ENCODE measurements at regions not wholly inside any gene's neighbourhood (a gene's known extent, or its start where the extent isn't known, plus 50 kb on each side); places are given as distances from the start of the nearest gene placed in this dataset.
"Not testable (repeated sequence)": the region's sequence is repeated elsewhere in the genome, so short reads cannot be mapped to it uniquely, and the experiment has no call there.

DNA sequence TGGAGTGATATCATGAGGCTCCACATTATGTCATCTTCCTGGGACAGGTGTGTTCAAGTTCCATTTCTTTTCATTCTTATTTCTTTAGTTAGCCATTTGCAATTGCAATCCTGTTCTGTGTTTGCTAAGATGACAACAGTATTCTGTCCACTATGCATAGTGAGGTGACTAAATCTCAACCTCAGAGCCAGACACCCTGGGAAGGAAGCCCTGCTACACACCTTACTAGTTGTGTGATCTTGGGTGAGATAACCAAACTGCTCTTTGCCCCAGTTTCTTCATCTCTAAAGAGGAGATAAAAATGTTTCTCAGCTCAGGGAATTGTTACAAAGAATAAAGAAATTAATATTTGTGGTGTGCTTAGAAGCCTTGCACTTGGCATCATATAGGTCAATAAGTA is 215.1 kb upstream of the RPS23 start:
- DNase-seq (ENCODE audit: low spot score), result no peak

DNA sequence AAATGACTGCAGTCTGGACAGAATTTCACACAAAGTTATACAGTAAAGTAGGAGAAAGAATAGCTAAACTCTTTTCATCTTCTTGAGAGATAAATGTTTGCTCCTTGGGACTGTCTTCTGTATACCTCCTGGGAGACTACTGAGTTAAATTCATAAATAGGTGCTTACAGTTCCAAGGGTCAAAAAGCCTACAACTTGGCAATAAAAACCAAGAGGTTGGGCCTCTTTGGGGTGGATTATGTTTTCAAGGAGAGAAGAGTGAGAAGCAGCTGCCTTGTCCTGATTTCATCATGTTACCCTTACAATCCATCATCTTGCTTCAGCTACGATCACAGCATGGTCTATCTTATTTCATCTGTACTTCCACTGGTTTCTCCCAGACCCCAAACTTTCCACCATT is 213.2 kb upstream of the RPS23 start:
- DNase-seq (ENCODE audit: low spot score), result no peak

DNA sequence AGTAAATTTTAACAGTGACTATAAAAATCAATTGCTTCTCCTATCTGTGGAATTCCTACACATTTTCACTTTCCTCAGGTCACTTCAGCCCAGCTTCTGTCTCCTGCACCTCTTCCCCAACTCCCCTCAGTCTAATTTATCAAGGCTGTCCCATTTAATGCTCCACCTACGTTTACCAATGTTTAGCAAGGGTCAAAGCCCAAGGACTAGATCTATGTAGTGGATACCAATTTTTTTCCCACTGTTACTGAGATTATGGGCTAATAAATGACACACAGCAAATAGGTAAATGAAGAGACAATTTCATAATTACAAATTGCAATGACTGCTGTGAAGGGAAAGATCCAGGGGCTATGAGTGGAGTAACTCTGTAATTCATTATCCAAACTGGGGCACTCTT is 211.5 kb upstream of the RPS23 start:
- no peak for DNase-seq (ENCODE audit: low spot score)

DNA sequence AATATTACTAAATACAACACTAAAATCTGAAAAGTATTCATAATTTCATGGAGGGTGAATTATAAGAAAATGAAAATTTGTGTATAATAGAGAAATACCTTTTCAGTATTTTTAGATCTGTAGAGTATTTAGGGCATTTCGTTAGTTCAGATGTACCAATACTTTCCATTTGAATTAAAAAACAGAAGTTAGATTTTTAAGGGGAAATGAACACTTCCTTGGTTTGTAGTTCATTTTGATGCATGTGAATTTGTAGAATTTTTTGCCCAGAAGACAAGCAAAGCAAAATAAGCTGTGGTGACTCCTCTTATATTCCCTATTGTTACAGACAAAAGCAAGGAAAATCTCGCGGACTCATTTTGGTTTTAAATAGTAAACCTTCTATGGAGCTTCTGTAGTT is 209.0 kb upstream of the RPS23 start:
- no peak for DNase-seq (ENCODE audit: low spot score)

DNA sequence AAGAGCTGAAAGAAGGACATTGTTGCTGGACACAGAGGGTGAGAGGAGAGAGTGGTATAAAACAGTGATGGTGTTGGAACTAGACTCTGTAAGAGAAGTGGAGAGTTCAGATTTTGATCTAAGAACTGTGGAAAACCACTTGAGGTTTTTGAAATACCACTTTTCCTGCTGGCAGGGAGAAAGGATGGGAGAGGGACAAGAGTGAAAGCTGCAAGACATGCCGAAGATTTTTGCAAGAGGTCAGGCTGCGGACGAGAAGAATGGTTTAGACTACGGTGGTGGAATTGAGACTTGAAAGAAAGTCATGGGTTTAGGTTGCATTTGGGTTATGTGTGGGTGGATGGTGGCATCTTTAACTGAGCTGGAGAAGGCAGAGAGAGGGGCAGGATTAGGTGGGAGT is 202.2 kb upstream of the RPS23 start:
- no peak for DNase-seq (ENCODE audit: low spot score)

DNA sequence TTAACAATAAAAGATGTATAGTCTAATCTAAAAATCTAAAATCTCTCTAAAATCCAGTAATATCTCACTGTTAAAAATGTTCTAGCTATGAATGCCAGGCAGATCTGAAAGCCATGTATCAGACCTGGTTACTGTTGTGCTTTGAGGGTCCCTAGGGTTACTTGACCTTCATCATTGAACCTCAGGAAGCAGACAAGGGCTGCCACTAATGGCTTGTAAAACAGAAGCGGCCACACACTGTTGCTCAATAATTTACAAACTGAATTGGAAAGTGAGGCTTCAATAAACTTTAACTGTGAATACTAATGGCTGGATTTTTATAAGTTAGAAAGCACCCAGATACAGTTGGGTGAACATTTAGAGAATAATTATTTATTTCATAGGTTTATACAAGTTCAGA is 198.0 kb upstream of the RPS23 start:
- DNase-seq (ENCODE audit: low spot score), result no peak

DNA sequence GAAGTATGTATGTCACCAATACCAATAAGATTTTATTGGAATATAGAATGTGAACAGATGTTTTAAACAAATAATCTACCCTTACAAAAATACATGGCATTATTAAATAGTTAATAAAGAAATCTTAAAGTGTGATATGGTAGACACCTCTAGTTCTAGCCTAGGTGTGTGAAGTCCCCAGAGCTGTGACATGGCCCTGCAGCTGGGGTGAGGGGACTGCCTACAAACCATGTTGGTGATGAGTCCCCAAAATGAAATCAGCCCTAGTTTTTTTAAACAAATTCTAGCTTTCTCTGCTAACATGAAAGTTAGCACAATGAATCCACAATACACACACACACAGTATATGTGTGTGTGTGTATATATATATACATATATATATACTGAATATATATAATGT is 195.1 kb upstream of the RPS23 start:
- DNase-seq (ENCODE audit: low spot score), result no peak

DNA sequence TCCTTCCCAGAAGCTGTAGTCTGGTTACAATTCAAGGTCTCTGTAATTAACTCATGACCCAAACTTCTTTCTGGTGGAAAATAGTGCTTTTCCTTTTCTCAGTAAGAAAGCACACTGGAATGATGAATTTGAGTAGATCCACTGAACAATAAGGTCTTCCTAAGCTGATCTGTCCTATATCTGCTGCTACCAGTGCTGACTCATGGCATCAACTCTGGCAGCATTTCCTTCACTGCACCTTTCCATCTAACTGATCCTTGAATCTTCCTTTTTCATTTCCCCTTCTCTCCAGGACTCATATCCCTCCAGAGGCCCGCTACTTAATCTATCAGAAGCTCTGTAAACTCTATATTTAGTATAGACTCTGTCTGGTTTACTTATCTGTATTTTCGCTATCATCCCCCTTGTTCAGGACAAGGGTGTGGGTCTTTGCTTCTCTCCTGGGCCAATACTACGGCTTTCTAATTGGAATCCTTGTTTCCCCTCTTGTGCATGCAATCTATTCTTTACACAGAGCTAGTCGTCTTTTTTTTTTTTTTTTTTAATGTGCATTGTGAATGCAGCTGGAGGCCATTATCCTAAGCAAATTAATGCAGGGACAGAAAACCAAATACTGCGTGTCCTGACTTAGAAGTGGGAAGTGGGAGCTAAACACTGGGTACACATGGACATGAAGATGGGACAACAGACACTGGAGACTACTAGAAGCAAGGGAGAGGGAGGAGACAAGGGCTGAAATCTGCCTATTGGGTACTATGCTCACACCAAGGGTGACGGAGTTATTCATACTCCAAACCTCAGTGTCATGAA is 192.2 kb upstream of the RPS23 start:
- DNase-seq (ENCODE audit: low spot score), result no peak

DNA sequence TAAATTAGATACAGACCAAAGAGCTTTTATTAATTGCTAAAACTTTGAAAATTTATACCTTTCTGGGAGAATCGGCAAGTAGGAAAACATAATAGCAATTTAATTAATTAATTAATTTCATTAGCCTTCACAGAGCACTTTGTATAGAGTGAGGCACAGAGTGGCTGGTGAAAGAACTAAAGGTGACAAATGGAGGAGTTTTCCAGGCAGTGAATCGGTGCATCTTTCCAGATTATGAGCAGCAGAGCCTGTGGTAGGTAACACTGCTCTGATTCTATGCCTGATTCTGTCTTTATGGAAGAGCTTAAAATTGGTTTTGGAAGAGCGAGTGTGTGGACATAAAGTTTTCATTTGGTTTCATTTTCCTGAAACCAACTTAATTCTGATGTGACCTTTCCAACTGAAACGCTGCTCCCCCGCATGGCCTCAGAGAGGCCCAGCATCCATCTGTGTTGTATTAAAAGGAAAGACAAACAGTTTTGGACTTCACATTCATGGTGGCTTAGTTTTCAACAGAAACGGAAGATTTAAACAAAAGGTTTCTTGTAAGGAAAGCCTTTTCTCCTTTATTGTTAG is 188.9 kb upstream of the RPS23 start:
- peak; percentile 0 for DNase-seq (ENCODE audit: low spot score)

DNA sequence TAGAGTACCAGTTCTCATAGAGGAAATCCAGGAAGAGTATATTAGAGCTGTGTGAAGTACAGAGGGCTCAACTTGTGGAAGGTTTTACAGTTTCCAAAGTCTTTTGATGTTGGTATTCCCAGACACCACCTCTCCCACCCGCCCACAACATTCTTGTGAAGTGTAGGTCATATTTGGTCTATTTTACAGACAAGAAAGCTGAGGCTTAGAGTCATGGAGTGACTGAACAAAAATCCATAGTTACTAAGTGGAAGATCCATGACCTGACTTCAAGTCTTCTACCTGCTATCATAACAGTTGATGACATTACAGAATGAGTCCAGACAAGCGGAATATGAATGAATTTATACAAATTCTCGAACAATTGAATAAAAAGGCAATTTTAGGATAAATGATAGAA is 187.1 kb upstream of the RPS23 start:
- DNase-seq (ENCODE audit: low spot score), result no peak

DNA sequence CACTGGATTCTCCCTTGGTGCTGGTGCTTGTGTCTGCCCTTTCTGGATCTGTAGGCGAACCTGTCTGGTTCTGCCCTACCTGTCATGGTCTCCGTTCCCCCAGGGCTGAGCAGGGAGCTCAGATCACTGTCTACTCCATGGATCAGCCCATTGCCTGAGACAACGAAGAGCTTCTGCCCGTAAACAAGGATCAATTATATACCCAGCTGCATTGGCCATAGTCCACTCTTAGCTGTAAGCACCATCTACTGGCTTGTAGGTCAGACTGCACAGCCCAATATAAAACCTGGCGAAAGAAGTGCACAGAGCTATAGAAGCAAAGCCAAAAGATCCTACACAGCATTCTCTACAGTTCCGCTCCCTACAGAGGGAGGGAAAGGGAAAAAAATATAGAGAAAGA is 181.5 kb upstream of the RPS23 start:
- no peak for DNase-seq (ENCODE audit: low spot score)

DNA sequence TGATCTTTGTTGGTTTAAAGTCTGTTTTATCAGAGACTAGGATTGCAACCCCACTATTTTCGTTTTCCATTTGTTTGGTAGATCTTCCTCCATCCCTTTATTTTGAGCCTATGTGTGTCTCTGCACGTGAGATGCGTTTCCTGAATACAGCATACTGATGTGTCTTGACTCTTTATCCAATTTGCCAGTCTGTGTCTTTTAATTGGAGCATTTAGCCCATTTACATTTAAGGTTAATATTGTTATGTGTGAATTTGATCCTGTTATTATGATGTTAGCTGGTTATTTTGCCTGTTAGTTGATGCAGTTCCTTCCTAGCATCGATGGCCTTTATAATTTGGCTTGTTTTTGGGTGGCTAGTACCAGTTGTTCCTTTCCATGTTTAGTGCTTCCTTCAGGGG is 177.2 kb upstream of the RPS23 start:
- not testable (repeated sequence) for DNase-seq (ENCODE audit: low spot score)

DNA sequence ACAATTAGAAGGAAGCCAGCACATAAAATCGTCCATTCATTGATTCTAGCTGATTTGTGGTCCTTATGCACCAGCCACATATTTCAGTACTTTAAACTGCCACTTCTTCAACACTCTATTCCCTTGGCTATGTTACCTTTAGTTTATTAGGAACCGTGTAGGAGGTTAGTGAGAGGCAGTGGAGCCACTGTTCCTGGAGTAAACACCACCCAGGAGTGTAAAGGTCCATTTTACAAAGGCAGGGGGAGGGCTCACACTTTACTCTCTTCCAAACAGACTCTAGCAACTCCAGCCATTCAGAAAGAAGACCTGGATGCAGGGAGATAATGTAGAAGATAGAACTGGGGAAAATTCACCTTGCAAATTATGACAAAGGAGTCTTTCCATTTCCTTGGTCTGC is 170.2 kb upstream of the RPS23 start:
- DNase-seq (ENCODE audit: low spot score), result no peak

DNA sequence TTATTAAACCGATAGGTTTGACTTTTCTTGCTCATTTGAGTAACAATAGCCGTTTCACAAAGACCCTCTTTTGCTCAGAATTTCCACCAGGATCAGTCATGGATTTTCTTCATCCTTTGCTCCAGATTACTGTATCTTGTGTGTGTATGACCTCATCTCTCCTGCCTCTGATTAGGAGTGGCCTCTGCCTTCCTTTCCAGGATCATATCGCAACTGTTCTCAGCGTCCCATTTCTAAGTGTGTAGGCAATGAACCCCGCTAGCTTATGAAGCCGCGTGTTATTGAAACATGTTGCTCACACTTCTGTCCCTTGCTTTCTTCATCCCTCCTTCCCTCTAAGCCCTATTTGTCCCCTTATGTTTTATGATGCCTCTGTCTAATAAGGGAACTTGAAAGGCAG is 169.8 kb upstream of the RPS23 start:
- no peak for DNase-seq (ENCODE audit: low spot score)

DNA sequence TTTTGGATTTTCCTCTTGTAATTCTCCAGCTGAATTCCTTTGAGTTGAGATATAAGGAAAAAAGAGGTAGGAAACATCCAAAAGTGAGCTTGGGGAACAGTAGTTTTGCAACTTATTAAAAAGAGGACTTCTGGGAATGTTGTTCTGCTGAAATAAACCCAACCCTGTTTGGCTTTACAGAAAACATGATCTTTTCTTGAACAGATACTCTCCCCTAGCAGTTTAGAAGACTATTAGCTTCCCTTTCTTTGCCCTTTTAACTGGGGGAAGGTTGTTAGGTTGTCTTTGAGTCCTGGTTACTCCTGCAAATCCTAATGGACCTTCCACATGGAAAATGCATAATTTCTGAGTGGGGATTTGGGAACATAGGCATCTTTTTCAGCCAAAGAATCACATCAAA is 168.7 kb upstream of the RPS23 start:
- no peak for DNase-seq (ENCODE audit: low spot score)

DNA sequence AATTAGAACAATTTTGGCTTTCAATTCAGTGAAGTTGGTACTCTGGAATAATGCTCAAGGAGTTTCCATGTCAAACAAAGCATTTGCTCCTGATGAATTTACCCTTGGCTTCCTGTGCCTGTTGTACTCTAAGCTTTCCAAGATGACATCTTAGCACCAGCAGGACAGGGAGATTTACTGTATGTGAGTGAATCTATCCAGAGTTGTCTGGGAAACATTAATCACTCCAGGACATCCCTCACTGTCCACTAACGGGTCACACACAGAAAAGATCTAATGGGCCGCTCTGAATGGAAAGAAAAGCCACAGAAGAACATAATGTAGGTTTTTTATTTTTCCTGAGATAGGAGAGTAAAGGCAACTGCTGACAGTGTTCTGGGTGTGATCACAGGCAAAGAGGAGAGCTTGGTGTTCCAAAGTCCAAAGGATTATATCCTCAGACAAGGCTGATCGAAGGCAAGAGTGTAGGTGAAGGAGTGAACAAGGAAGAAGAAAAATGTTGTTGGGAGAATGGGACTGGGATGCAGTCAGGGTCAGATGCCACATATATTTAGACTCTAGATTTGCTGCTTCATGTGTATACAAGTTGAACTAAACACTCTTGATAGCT is 167.7 kb upstream of the RPS23 start:
- DNase-seq (ENCODE audit: low spot score), result no peak

DNA sequence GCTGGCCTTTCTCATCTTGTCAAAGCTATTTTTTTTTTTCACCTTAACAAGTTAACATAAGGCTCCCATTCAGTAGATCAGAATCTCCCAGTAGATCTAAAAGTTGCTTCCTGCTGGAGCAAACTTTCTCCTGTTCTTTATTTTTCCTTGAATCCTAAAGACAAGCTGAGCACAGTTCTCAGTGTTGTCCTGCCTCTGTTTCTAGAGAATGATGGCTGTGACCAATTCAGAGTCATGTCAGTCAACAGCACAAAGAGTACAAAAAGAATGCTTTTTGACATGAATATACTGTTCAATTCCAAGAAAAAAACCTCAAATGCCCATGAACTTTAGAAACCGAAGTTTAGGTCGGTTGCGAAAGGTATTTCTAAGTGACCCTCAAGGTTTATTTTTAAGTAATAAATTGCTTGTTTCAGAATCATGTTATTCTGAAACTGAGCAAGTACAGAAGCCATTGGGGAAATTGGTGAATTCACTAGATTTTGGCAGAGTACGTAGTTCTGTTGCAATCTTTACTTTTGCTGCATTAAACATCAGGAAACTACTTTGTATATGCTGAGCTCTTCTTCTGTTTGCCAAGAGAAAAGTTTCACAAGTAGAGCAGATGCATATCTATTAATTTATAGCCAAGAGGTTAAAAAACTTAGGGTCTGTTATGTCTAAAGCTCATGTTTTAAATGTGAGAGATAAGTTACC is 161.7 kb upstream of the RPS23 start:
- no peak for DNase-seq (ENCODE audit: low spot score)

DNA sequence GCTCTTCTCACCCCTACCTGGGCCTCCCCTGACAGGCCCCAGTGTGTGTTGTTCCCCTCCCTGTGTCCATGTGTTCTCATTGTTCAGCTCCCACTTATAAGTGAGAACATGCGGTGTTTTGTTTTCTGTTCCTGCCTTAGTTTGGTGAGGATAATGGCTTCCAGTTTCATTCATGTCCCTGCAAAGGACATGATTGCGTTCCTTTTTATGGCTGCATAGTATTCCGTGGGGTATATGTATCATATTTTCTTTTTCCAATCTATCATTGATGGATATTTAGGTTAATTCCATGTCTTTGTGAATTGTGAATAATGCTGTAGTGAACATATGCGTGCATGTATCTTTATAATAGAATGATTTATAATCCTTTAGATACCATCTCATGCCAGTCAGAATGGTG is 159.4 kb upstream of the RPS23 start:
- DNase-seq (ENCODE audit: low spot score), result not testable (repeated sequence)

DNA sequence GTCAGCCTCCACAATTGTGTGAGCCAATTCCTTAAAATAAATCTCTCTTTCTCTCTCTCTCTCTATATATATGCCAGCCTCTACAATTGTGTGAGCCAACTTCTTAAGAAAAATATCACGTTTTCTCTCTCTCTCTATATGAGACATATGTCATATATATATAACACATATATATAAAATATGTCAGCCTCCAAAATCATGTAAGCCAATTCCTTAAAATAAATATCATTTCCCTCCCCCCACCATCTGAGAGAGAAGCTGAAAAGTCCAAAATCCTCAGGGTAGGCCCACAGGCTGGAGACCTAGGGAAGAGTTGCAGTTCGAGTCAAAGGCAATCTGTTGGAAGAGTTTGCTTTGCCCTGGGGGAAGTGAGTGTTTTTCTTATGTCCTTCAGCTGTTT is 158.1 kb upstream of the RPS23 start:
- DNase-seq (ENCODE audit: low spot score), result no peak

DNA sequence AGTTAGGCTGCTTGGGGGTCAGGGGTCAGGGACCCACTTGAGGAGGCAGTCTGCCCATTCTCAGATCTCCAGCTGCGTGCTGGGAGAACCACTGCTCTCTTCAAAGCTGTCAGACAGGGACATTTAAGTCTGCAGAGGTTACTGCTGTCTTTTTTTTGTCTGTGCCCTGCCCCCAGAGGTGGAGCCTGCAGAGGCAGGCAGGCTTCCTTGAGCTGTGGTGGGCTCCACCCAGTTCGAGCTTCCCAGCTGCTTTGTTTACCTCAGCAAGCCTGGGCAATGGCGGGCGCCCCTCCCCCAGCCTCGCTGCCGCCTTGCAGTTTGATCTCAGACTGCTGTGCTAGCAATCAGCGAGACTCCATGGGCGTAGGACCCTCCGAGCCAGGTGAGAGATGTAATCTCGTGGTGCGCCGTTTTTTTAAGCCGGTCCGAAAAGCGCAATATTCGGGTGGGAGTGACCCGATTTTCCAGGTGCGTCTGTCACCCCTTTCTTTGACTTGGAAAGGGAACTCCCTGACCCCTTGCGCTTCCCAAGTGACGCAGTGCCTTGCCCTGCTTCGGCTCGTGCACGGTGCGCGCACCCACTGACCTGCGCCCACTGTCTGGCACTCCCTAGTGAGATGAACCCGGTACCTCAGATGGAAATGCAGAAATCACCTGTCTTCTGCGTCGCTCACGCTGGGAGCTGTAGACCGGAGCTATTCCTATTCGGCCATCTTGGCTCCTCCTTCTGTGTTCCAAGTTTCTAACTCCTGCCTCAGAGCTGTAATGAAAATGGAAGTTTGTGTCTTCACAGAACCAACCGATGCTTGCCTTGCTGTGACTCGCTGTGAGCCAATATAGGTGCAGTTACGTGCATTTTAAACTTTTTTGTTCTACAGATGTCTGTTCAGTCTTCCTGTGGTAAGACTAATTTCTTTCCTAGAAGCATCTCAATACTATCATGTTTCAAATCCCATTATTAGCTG is 156.8 kb upstream of the RPS23 start:
- not testable (repeated sequence) for DNase-seq (ENCODE audit: low spot score)

DNA sequence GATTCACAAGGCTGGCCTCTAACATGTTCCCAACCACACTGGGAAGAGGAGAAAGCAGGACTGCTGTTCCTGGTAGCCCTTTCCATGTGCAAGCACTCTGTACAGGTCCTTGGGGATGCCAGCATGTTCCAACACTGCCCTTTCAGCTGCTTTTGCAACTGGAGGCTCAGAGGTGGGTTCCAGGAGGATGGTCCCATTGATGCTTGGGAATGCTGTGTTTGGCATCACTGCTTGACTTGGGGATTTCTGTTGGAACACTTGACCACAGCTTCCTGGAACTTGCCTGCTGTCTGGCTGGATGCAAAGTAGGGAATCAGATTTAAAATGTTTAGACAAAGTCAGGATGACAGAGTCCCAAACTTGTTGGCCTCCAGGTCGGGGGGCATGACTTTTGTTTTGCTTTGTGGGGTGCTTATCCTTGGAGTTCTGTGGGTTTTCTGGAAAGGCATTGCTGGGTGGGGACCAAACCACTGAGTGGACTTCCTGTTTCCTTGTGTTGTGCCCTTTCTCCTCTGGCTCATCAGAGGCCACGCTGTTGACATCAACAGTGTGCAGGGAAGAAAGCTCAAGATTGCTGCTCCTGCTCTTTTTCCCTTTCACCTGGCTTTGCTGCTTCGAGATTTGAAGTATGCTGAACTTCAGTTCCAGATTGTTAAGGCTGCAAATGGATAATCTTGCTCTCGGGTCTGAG is 148.5 kb upstream of the RPS23 start:
- no peak for DNase-seq (ENCODE audit: low spot score)

Data from COLO829 (cell line).